H1 (cell line): ENCODE measurements at regions not wholly inside any gene's neighbourhood (a gene's known extent, or its start where the extent isn't known, plus 50 kb on each side); places are given as distances from the start of the nearest gene placed in this dataset.

Experiments
- CREB1 ChIP-seq: IDR thresholded peaks from 2 replicates; pipeline ENCODE4 v1.6.1; 2012; ENCODE audit warnings: inconsistent platforms
- CTBP2 ChIP-seq: IDR thresholded peaks from 2 replicates; pipeline ENCODE4 v1.7.0; 2011; ENCODE audit warnings: borderline replicate concordance, mild to moderate bottlenecking, moderate library complexity, mixed read lengths, low read length; ENCODE audit not compliant: insufficient read depth, insufficient read length
- EZH2 ChIP-seq: fragments of 200-600 bp; sonication (generic); IDR thresholded peaks from 2 replicates; pipeline ENCODE4 v1.7.1; 2012; ENCODE audit warnings: low read depth, mild to moderate bottlenecking, moderate library complexity, low read length, inconsistent platforms; ENCODE audit not compliant: severe bottlenecking
- RNF2 ChIP-seq: fragments of 200-900, 300-1000 bp; sonication (generic); IDR thresholded peaks from 2 replicates; pipeline ENCODE4 v1.7.1; 2016; ENCODE audit warnings: borderline replicate concordance, low read depth, mild to moderate bottlenecking, antibody characterized with exemption, low read length; ENCODE audit not compliant: poor library complexity, severe bottlenecking; ENCODE audit errors: missing control alignments
- SP1 ChIP-seq: IDR thresholded peaks from 2 replicates; pipeline ENCODE4 v1.6.1; 2011; ENCODE audit warnings: low read depth, low read length
- ZNF274 ChIP-seq: IDR thresholded peaks from 2 replicates; pipeline ENCODE4 v1.7.0; 2012; ENCODE audit warnings: low read length, borderline replicate concordance; ENCODE audit errors: extremely low read depth
- TF ChIP-seq, protein P1 (sequence below), 3 experiments: IDR thresholded peaks; 1 replicate in 2 of 3; 2 replicates in 1 of 3; pipeline versions ENCODE4 v1.5.1 to v1.6.1; 2011; ENCODE audit warnings: low read length in 3 of 3, mild to moderate bottlenecking in 3 of 3, inconsistent platforms in 2 of 3, low read depth in 1 of 3, moderate library complexity in 1 of 3; ENCODE audit not compliant: insufficient read depth in 1 of 3; ENCODE audit errors: control extremely low read depth in 1 of 3
- TF ChIP-seq, protein P2 (sequence below): fragments of 300-600 bp; sonication (generic); IDR thresholded peaks from 2 replicates; pipeline ENCODE4 v1.7.1; 2012; ENCODE audit warnings: low read length, moderate library complexity, mild to moderate bottlenecking, inconsistent platforms; ENCODE audit not compliant: insufficient replicate concordance

DNA sequence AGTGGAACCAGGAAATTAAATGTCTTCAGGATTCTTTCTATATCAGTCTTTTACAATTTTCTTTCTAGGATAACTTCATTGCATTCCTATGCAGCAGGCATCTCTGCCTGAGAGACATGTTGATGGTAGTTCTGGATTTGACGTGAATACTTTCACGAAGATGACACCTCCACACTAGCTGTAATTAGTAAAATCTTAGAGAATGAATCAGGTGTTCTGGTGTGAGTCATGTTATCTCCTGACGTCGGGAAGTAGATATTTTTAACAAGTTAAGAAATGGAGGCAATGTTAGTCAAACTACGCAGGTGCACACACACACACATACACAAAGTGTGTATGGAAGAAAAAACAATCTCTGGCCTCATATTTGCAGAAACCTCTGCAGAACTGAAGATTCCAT, 1661.3 kb upstream of the MIR17HG start (continued):
- TF ChIP-seq, protein P1, sequence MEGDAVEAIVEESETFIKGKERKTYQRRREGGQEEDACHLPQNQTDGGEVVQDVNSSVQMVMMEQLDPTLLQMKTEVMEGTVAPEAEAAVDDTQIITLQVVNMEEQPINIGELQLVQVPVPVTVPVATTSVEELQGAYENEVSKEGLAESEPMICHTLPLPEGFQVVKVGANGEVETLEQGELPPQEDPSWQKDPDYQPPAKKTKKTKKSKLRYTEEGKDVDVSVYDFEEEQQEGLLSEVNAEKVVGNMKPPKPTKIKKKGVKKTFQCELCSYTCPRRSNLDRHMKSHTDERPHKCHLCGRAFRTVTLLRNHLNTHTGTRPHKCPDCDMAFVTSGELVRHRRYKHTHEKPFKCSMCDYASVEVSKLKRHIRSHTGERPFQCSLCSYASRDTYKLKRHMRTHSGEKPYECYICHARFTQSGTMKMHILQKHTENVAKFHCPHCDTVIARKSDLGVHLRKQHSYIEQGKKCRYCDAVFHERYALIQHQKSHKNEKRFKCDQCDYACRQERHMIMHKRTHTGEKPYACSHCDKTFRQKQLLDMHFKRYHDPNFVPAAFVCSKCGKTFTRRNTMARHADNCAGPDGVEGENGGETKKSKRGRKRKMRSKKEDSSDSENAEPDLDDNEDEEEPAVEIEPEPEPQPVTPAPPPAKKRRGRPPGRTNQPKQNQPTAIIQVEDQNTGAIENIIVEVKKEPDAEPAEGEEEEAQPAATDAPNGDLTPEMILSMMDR (IDR thresholded peaks at IDR 0.05; ENCODE audit: control extremely low read depth in 1 of 3, insufficient read depth in 1 of 3, low read depth in 1 of 3, low read length in 3 of 3) = no peak
- TF ChIP-seq EZH2 = no peak
- TF ChIP-seq CREB1 = no peak
- TF ChIP-seq RNF2 = no peak
- TF ChIP-seq CTBP2 = no peak
- TF ChIP-seq, protein P2, sequence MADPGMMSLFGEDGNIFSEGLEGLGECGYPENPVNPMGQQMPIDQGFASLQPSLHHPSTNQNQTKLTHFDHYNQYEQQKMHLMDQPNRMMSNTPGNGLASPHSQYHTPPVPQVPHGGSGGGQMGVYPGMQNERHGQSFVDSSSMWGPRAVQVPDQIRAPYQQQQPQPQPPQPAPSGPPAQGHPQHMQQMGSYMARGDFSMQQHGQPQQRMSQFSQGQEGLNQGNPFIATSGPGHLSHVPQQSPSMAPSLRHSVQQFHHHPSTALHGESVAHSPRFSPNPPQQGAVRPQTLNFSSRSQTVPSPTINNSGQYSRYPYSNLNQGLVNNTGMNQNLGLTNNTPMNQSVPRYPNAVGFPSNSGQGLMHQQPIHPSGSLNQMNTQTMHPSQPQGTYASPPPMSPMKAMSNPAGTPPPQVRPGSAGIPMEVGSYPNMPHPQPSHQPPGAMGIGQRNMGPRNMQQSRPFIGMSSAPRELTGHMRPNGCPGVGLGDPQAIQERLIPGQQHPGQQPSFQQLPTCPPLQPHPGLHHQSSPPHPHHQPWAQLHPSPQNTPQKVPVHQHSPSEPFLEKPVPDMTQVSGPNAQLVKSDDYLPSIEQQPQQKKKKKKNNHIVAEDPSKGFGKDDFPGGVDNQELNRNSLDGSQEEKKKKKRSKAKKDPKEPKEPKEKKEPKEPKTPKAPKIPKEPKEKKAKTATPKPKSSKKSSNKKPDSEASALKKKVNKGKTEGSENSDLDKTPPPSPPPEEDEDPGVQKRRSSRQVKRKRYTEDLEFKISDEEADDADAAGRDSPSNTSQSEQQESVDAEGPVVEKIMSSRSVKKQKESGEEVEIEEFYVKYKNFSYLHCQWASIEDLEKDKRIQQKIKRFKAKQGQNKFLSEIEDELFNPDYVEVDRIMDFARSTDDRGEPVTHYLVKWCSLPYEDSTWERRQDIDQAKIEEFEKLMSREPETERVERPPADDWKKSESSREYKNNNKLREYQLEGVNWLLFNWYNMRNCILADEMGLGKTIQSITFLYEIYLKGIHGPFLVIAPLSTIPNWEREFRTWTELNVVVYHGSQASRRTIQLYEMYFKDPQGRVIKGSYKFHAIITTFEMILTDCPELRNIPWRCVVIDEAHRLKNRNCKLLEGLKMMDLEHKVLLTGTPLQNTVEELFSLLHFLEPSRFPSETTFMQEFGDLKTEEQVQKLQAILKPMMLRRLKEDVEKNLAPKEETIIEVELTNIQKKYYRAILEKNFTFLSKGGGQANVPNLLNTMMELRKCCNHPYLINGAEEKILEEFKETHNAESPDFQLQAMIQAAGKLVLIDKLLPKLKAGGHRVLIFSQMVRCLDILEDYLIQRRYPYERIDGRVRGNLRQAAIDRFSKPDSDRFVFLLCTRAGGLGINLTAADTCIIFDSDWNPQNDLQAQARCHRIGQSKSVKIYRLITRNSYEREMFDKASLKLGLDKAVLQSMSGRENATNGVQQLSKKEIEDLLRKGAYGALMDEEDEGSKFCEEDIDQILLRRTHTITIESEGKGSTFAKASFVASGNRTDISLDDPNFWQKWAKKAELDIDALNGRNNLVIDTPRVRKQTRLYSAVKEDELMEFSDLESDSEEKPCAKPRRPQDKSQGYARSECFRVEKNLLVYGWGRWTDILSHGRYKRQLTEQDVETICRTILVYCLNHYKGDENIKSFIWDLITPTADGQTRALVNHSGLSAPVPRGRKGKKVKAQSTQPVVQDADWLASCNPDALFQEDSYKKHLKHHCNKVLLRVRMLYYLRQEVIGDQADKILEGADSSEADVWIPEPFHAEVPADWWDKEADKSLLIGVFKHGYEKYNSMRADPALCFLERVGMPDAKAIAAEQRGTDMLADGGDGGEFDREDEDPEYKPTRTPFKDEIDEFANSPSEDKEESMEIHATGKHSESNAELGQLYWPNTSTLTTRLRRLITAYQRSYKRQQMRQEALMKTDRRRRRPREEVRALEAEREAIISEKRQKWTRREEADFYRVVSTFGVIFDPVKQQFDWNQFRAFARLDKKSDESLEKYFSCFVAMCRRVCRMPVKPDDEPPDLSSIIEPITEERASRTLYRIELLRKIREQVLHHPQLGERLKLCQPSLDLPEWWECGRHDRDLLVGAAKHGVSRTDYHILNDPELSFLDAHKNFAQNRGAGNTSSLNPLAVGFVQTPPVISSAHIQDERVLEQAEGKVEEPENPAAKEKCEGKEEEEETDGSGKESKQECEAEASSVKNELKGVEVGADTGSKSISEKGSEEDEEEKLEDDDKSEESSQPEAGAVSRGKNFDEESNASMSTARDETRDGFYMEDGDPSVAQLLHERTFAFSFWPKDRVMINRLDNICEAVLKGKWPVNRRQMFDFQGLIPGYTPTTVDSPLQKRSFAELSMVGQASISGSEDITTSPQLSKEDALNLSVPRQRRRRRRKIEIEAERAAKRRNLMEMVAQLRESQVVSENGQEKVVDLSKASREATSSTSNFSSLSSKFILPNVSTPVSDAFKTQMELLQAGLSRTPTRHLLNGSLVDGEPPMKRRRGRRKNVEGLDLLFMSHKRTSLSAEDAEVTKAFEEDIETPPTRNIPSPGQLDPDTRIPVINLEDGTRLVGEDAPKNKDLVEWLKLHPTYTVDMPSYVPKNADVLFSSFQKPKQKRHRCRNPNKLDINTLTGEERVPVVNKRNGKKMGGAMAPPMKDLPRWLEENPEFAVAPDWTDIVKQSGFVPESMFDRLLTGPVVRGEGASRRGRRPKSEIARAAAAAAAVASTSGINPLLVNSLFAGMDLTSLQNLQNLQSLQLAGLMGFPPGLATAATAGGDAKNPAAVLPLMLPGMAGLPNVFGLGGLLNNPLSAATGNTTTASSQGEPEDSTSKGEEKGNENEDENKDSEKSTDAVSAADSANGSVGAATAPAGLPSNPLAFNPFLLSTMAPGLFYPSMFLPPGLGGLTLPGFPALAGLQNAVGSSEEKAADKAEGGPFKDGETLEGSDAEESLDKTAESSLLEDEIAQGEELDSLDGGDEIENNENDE = no peak
- no peak for TF ChIP-seq SP1
- TF ChIP-seq ZNF274 = no peak
